NCI-H82 treated with DMSO at 0.1 percent for 48 hours (cell line): ENCODE measurements at regions not wholly inside any gene's neighbourhood (a gene's known extent, or its start where the extent isn't known, plus 50 kb on each side); places are given as distances from the start of the nearest gene placed in this dataset.
"Not testable (repeated sequence)": the region's sequence is repeated elsewhere in the genome, so short reads cannot be mapped to it uniquely, and the experiment has no call there.

Source experiments
- DNase-seq: peaks from one replicate; lab custom pipeline; 2025; ENCODE audit not compliant: unreplicated experiment; lab: John Stamatoyannopoulos, UW

GRCh38 chr9:96067004-96067403 lies 191.5 kb downstream of the ERCC6L2 start:
- DNase-seq = no peak

GRCh38 chr9:96065482-96066251 lies 190.2 kb downstream of the ERCC6L2 start:
- no peak for DNase-seq

GRCh38 chr9:96064826-96065481 lies 189.5 kb downstream of the ERCC6L2 start:
- DNase-seq = no peak

- no peak for DNase-seq
Observed at GRCh38 chr9:96062854-96063253, 187.4 kb downstream of the ERCC6L2 start.

- no peak for DNase-seq
Observed at GRCh38 chr9:96062031-96062430, 186.5 kb downstream of the ERCC6L2 start.

- no peak for DNase-seq
Observed at GRCh38 chr9:96061293-96061987, 185.9 kb downstream of the ERCC6L2 start.

GRCh38 chr9:96058218-96058617 lies 182.7 kb downstream of the ERCC6L2 start:
- no peak for DNase-seq

- DNase-seq = no peak
Observed at GRCh38 chr9:96057155-96057554, 181.7 kb downstream of the ERCC6L2 start.

GRCh38 chr9:96056226-96056625 lies 180.7 kb downstream of the ERCC6L2 start:
- DNase-seq = no peak

- not testable (repeated sequence) for DNase-seq
Observed at GRCh38 chr9:96054248-96054647, 178.8 kb downstream of the ERCC6L2 start.

- DNase-seq = no peak
Observed at GRCh38 chr9:96052686-96053085, 177.2 kb downstream of the ERCC6L2 start.

GRCh38 chr9:96051423-96051822 lies 175.9 kb downstream of the ERCC6L2 start:
- DNase-seq = no peak

GRCh38 chr9:96050861-96051155 lies 175.3 kb downstream of the ERCC6L2 start:
- no peak for DNase-seq

- DNase-seq = no peak
Observed at GRCh38 chr9:96050048-96050860, 174.8 kb downstream of the ERCC6L2 start.

GRCh38 chr9:96048956-96049831 lies 173.7 kb downstream of the ERCC6L2 start:
- no peak for DNase-seq

GRCh38 chr9:96048104-96048955 lies 172.8 kb downstream of the ERCC6L2 start:
- no peak for DNase-seq

GRCh38 chr9:96047741-96048103 lies 172.2 kb downstream of the ERCC6L2 start:
- DNase-seq = no peak

GRCh38 chr9:96047116-96047639 lies 171.7 kb downstream of the ERCC6L2 start:
- no peak for DNase-seq

GRCh38 chr9:96045811-96046210 lies 170.3 kb downstream of the ERCC6L2 start:
- DNase-seq = no peak
